ENCODE measurements at regions not wholly inside any gene's neighbourhood (a gene's known extent, or its start where the extent isn't known, plus 50 kb on each side); places are given as distances from the start of the nearest gene placed in this dataset.

DNA sequence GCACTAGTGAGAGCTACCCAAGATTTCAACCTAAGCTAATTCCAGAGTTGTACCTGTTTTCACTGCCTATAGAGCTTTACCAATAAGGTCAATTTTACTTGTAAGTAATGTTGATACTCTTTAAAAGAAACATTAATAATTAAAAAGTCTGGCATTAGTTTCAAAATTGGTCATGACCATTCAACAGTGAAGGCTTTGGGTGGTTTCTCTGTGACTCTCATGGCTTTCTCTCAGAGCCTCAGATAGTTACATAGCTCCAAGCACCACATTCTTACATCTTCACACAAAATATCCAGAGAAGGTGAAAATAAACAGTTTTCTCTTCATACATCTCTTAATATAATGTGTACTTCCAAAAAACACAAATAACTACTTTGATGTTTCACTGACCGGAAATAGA, 61.5 kb upstream of the TCF12 start:
- H3K36me3 ChIP-seq (replicated peaks; ENCODE audit: insufficient read depth, low read length): no peaks in the 10 kb centered on the region
- H3K4me2 ChIP-seq (ENCODE audit: low read depth, low read length): no peak overlapping the region
- no peaks in the 10 kb centered on the region for H4K20me1 ChIP-seq (ENCODE audit: insufficient read depth, low read length)
- no peak overlapping the region for H2AFZ ChIP-seq (ENCODE audit: low read length)
- no peaks in the 10 kb centered on the region for H3K79me2 ChIP-seq (ENCODE audit: low read length)
- H3F3A ChIP-seq (ENCODE audit: insufficient read depth, low read length): no peaks in the 10 kb centered on the region
- no peak overlapping the region for H3K9ac ChIP-seq (ENCODE audit: low read length)
- no peak for DNase-seq
- H3K27me3 ChIP-seq (replicated peaks; ENCODE audit: insufficient read depth, low read length): no peaks in the 10 kb centered on the region
- no peaks in the 10 kb centered on the region for H3K4me1 ChIP-seq (ENCODE audit: low read length)
- no peaks in the 10 kb centered on the region for H3K9me2 ChIP-seq (replicated peaks; ENCODE audit: insufficient read depth, low read length)
- H3K4me3 ChIP-seq (ENCODE audit: low read length): no peak overlapping the region
- TF ChIP-seq, protein P1, sequence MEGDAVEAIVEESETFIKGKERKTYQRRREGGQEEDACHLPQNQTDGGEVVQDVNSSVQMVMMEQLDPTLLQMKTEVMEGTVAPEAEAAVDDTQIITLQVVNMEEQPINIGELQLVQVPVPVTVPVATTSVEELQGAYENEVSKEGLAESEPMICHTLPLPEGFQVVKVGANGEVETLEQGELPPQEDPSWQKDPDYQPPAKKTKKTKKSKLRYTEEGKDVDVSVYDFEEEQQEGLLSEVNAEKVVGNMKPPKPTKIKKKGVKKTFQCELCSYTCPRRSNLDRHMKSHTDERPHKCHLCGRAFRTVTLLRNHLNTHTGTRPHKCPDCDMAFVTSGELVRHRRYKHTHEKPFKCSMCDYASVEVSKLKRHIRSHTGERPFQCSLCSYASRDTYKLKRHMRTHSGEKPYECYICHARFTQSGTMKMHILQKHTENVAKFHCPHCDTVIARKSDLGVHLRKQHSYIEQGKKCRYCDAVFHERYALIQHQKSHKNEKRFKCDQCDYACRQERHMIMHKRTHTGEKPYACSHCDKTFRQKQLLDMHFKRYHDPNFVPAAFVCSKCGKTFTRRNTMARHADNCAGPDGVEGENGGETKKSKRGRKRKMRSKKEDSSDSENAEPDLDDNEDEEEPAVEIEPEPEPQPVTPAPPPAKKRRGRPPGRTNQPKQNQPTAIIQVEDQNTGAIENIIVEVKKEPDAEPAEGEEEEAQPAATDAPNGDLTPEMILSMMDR (IDR thresholded peaks at IDR 0.05; ENCODE audit: low read length): no peak
- no peak for TF ChIP-seq EZH2 (optimal IDR thresholded peaks at IDR 0.05; ENCODE audit: low read depth, low read length)
- TF ChIP-seq EZH2phosphoT487 (IDR thresholded peaks at IDR 0.05; ENCODE audit: low read length): no peak
- H3K9me3 ChIP-seq (replicated peaks; ENCODE audit: insufficient read depth, low read length): no peaks in the 10 kb centered on the region
- no peak overlapping the region for H3K27ac ChIP-seq (ENCODE audit: low read length)

DNA sequence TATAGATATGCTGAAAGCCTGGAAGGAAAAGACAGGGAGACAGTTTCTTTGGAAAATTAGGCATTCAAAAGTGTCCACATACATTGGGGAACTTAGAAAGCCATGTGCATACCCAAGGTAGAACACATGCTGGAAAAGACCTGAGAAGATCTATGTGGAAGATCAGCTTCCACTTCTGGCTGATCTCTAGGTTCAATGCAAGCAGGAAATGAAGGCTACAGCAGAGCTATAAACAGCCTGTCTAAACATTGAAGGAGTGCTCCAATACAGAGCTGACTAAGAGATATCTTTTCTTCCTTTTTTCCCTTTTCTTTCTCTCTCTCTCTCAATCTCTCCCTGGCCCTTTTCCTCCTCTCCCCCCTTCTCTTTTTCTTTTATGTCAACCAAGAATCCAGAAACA, 73.6 kb upstream of the TCF12 start:
- Histone ChIP-seq H2AFZ (ENCODE audit: low read length) (no peak overlapping the region), H3K9ac (ENCODE audit: low read length) (no peak overlapping the region), H3K4me1 (ENCODE audit: low read length) (no peaks in the 10 kb centered on the region), H3K79me2 (ENCODE audit: low read length) (no peaks in the 10 kb centered on the region), H4K20me1 (ENCODE audit: insufficient read depth, low read length) (no peaks in the 10 kb centered on the region), H3K27me3 (replicated peaks; ENCODE audit: insufficient read depth, low read length) (no peaks in the 10 kb centered on the region), H3F3A (ENCODE audit: insufficient read depth, low read length) (no peaks in the 10 kb centered on the region), H3K27ac (ENCODE audit: low read length) (no peak overlapping the region), H3K9me3 (replicated peaks; ENCODE audit: insufficient read depth, low read length) (no peaks in the 10 kb centered on the region), H3K4me2 (ENCODE audit: low read depth, low read length) (no peak overlapping the region), H3K9me2 (replicated peaks; ENCODE audit: insufficient read depth, low read length) (no peaks in the 10 kb centered on the region), H3K4me3 (ENCODE audit: low read length) (no peak overlapping the region), H3K36me3 (replicated peaks; ENCODE audit: insufficient read depth, low read length) (no peaks in the 10 kb centered on the region)
- no peak for TF ChIP-seq EZH2phosphoT487 (IDR thresholded peaks at IDR 0.05; ENCODE audit: low read length)
- TF ChIP-seq, protein P1 (IDR thresholded peaks at IDR 0.05; ENCODE audit: low read length): no peak
- no peak for TF ChIP-seq EZH2 (optimal IDR thresholded peaks at IDR 0.05; ENCODE audit: low read depth, low read length)
- DNase-seq: no peak

DNA sequence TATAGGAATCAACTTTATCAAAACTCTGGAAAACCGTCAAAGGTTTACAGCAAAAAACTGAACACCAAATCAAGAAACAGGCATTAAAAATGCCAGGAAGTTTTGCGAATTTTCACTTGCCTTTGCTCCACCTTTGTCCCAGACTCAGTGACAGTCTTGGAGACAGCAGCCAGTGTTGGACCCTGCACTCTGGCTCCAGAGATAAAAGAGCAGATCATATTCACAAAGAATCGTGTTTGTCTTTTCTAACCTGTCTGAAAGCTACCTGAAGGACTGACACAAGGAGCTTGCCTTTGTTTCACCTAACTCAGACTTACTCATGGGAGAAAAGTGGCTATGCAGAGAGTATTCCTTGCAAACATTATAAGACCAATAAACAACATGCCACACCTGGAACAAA, 74.0 kb upstream of the TCF12 start:
- no peak for TF ChIP-seq EZH2phosphoT487 (IDR thresholded peaks at IDR 0.05; ENCODE audit: low read length)
- TF ChIP-seq, protein P1 (IDR thresholded peaks at IDR 0.05; ENCODE audit: low read length): no peak
- no peak for TF ChIP-seq EZH2 (optimal IDR thresholded peaks at IDR 0.05; ENCODE audit: low read depth, low read length)
- Histone ChIP-seq H3K4me2 (ENCODE audit: low read depth, low read length) (no peak overlapping the region), H3F3A (ENCODE audit: insufficient read depth, low read length) (no peaks in the 10 kb centered on the region), H3K9me3 (replicated peaks; ENCODE audit: insufficient read depth, low read length) (no peaks in the 10 kb centered on the region), H3K9me2 (replicated peaks; ENCODE audit: insufficient read depth, low read length) (no peaks in the 10 kb centered on the region), H3K27ac (ENCODE audit: low read length) (no peak overlapping the region), H3K9ac (ENCODE audit: low read length) (no peak overlapping the region), H4K20me1 (ENCODE audit: insufficient read depth, low read length) (no peaks in the 10 kb centered on the region), H3K4me1 (ENCODE audit: low read length) (no peaks in the 10 kb centered on the region), H3K36me3 (replicated peaks; ENCODE audit: insufficient read depth, low read length) (no peaks in the 10 kb centered on the region), H3K79me2 (ENCODE audit: low read length) (no peaks in the 10 kb centered on the region), H3K27me3 (replicated peaks; ENCODE audit: insufficient read depth, low read length) (no peaks in the 10 kb centered on the region), H2AFZ (ENCODE audit: low read length) (no peak overlapping the region), H3K4me3 (ENCODE audit: low read length) (no peak overlapping the region)
- no peak for DNase-seq
